Fibroblast of lung (primary cell): ENCODE measurements at regions not wholly inside any gene's neighbourhood (a gene's known extent, or its start where the extent isn't known, plus 50 kb on each side); places are given as distances from the start of the nearest gene placed in this dataset.

Experiments
- EZH2 ChIP-seq: IDR thresholded peaks from 2 replicates; pipeline ENCODE4 v1.5.1; 2012; ENCODE audit warnings: low read length, control low read depth, mild to moderate bottlenecking; ENCODE audit errors: missing control alignments
- TF ChIP-seq, protein P1 (sequence below), 2 donors: IDR thresholded peaks in 1 of 2; conservative IDR thresholded peaks in 1 of 2; 1 replicate in 1 of 2; 2 replicates in 1 of 2; pipeline ENCODE4 v1.5.1; 2011 to 2012; ENCODE audit warnings: low read length in 2 of 2, control low read depth in 1 of 2, inconsistent platforms in 1 of 2, low read depth in 1 of 2, mild to moderate bottlenecking in 1 of 2

DNA sequence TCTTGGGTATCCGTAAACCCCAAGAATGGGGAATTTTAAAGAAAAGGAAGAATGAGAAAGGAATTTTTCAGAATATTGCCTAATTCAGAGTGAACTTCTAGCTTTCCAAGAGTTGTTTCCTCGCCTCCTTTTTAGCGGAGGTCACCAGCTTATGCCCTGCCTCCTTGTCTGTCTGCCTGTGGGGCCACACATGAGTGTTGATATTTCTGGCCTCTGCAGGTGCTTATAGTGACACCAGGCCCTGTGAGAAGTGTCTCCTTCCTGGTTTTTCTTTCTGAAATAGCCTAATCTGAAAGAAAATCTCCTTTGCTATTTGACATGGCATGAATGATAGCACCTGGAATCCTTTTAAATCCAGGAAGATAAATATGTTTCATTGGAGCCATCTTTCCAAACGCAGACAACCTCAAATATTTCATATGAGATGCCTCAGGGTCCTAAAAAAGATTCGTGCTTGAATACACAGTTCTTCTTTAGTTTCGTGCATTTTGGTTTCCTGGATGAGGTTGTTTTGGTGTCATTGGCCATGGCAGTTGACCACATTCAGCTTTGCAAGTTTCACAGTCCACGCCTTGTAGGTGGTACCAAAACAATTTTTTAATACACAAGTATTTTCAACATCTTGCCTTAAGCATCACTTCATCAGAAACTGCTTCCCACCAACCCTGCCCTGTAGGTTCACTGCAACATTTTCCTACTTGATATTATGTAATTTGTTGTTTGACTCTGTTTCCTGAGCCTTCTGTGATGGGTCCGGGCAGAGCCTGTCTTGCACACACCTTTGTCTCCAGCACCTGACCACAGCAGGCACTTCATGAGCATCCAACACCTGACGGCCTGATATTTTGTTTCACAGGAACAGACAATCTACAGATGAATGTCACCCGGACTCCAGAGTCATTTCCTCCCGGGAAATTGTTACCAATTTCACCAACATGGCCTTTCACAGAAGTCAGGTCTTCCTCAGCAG, 159.4 kb downstream of the C11orf91 start:
- TF ChIP-seq, protein P1, sequence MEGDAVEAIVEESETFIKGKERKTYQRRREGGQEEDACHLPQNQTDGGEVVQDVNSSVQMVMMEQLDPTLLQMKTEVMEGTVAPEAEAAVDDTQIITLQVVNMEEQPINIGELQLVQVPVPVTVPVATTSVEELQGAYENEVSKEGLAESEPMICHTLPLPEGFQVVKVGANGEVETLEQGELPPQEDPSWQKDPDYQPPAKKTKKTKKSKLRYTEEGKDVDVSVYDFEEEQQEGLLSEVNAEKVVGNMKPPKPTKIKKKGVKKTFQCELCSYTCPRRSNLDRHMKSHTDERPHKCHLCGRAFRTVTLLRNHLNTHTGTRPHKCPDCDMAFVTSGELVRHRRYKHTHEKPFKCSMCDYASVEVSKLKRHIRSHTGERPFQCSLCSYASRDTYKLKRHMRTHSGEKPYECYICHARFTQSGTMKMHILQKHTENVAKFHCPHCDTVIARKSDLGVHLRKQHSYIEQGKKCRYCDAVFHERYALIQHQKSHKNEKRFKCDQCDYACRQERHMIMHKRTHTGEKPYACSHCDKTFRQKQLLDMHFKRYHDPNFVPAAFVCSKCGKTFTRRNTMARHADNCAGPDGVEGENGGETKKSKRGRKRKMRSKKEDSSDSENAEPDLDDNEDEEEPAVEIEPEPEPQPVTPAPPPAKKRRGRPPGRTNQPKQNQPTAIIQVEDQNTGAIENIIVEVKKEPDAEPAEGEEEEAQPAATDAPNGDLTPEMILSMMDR (conservative IDR thresholded peaks at IDR 0.05 in 1 of 2, IDR thresholded peaks at IDR 0.05 in 1 of 2; ENCODE audit: low read depth in 1 of 2, low read length in 2 of 2): no peak
- no peak for TF ChIP-seq EZH2
